Prostate gland (tissue), 2 donors: ENCODE measurements at regions not wholly inside any gene's neighbourhood (a gene's known extent, or its start where the extent isn't known, plus 50 kb on each side); places are given as distances from the start of the nearest gene placed in this dataset.

Experiments used
- CTCF ChIP-seq, 4 experiments: fragments of 200-600 bp in 2 of 4; fragments of 450-650 bp in 2 of 4; sonication (generic) in 2 of 4; IDR thresholded peaks; 1 replicate in 3 of 4; 2 replicates in 1 of 4; pipeline ENCODE4 v1.5.1; 2016 to 2019; ENCODE audit warnings: antibody characterized with exemption in 4 of 4, mild to moderate bottlenecking in 2 of 4, moderate library complexity in 2 of 4
- POLR2A ChIP-seq: fragments of 450-650 bp; IDR thresholded peaks from one replicate; pipeline ENCODE4 v1.6.1; 2016; ENCODE audit warnings: antibody characterized with exemption, mild to moderate bottlenecking

GRCh38 chr5:39716532-39717028, 291.8 kb upstream of the DAB2 start:
- no peak for TF ChIP-seq POLR2A
- TF ChIP-seq CTCF (IDR thresholded peaks at IDR 0.05) = peak in 2 of 4 experiments; percentile 19 to 29
